Ovary (tissue), 7 donors: ENCODE measurements at regions not wholly inside any gene's neighbourhood (a gene's known extent, or its start where the extent isn't known, plus 50 kb on each side); places are given as distances from the start of the nearest gene placed in this dataset.

ENCODE experiments used
- DNase-seq, 5 donors: peaks; one replicate each; pipeline ENCODE4 v3.0.0-alpha.2; 2019 to 2020
- H3K27ac ChIP-seq, 2 donors: fragments of 200-600 bp; one replicate each; pipeline versions ENCODE4 v1.5.1 to v1.8.0; 2019 to 2022
- H3K27me3 ChIP-seq: fragments of 200-600 bp; one replicate; pipeline ENCODE4 v1.8.0; 2022
- H3K36me3 ChIP-seq: fragments of 200-600 bp; sonication (generic); one replicate; pipeline ENCODE4 v1.5.1; 2019
- H3K4me1 ChIP-seq: one replicate; pipeline ENCODE4 v1.8.1; 2013; ENCODE audit warnings: mild to moderate bottlenecking, moderate library complexity; ENCODE audit not compliant: insufficient read depth
- H3K4me3 ChIP-seq: fragments of 200-600 bp; sonication (generic); one replicate; pipeline ENCODE4 v1.5.1; 2017
- H3K9me3 ChIP-seq, 2 donors: fragments of 200-600 bp in 1 of 2; sonication (generic) in 1 of 2; one replicate each; pipeline versions ENCODE4 v1.5.1 to v1.8.1; 2013 to 2019; ENCODE audit warnings: mild to moderate bottlenecking in 1 of 2, moderate library complexity in 1 of 2
- CTCF ChIP-seq, 3 donors: fragments of 450-650 bp in 2 of 3; fragments of 200-600 bp in 1 of 3; IDR thresholded peaks; one replicate each; pipeline versions ENCODE4 v1.5.1 to v1.8.0; 2016 to 2022; ENCODE audit warnings: antibody characterized with exemption in 3 of 3, mild to moderate bottlenecking in 1 of 3
- EP300 ChIP-seq: sonication (generic); formaldehyde crosslinking; IDR thresholded peaks from one replicate; pipeline ENCODE4 v1.6.1; 2017; ENCODE audit warnings: antibody characterized with exemption
- POLR2A ChIP-seq: fragments of 450-650 bp; IDR thresholded peaks from one replicate; pipeline ENCODE4 v1.6.1; 2017; ENCODE audit warnings: antibody characterized with exemption, mild to moderate bottlenecking, moderate library complexity
- WGBS, 3 donors: extraction: QIAGEN DNeasy Blood & Tissue Kit in 1 of 3; methylation state at CpG; one replicate each; pipeline versions ENCODE4 v1.1.5 to v1.1.7; 2013 to 2017; 5-methylcytosine and 5-hydroxymethylcytosine counted together
- intact Hi-C, 4 donors: fragments of 100-400 bp; cut with DNase I; formaldehyde crosslinking; loops; one replicate each; pipeline versions ENCODE4 v1.11.0 to v1.15.1; 2022 to 2023
- donor health status: DM: no; HTN: no; CAD: no; lungs with moderate emphysema.
- donor health status: DM: no; HTN: no; CAD: no.
- donor health status: Bipolar disorder and iron deficiency.
- donor health status: DM: no; HTN: no; CAD: no.
- donor health status: DM: yes; HTN: yes; CAD: no.

GRCh38 chr12:24223926-24224325 lies 274.5 kb upstream of the SOX5 start:
- intact Hi-C loops, result no loop called here
- Histone ChIP-seq H3K36me3 (no peaks in the 10 kb centered on the region), H3K4me1 (no peaks in the 10 kb centered on the region), H3K27ac (no peak overlapping the region), H3K4me3 (no peak overlapping the region), H3K9me3 (no peaks in the 10 kb centered on the region), H3K27me3 (no peaks in the 10 kb centered on the region)
- DNase-seq, result no peak
- WGBS, 3 donors, result 95 to 98% (median 95%) methylated on average over 9 of the region's 9 CpGs
- TF ChIP-seq CTCF (IDR thresholded peaks at IDR 0.05) (no peak), POLR2A (no peak), EP300 (no peak)

- no peak overlapping the region for H3K27ac ChIP-seq
- DNase-seq, result no peak
- no peak overlapping the region for H3K4me3 ChIP-seq
- intact Hi-C loops, result no loop called here
- H3K9me3 ChIP-seq, result no peaks in the 10 kb centered on the region
- H3K27me3 ChIP-seq, result no peaks in the 10 kb centered on the region
- TF ChIP-seq CTCF (IDR thresholded peaks at IDR 0.05) (no peak), POLR2A (no peak), EP300 (no peak)
- H3K4me1 ChIP-seq, result no peaks in the 10 kb centered on the region
- no peaks in the 10 kb centered on the region for H3K36me3 ChIP-seq
- 79 to 90% (median 81%) methylated on average over 1 of the region's 1 CpG for WGBS, 3 donors
Observed at GRCh38 chr12:24222968-24223367, 273.5 kb upstream of the SOX5 start.

- no peaks in the 10 kb centered on the region for H3K9me3 ChIP-seq
- H3K4me3 ChIP-seq, result no peak overlapping the region
- 95 to 97% (median 95%) methylated on average over 2 of the region's 2 CpGs for WGBS, 3 donors
- no peaks in the 10 kb centered on the region for H3K4me1 ChIP-seq
- TF ChIP-seq EP300, result no peak
- TF ChIP-seq CTCF (IDR thresholded peaks at IDR 0.05), result no peak
- TF ChIP-seq POLR2A, result no peak
- H3K27me3 ChIP-seq, result no peaks in the 10 kb centered on the region
- H3K36me3 ChIP-seq, result no peaks in the 10 kb centered on the region
- intact Hi-C loops, result no loop called here
- no peak for DNase-seq
- no peak overlapping the region for H3K27ac ChIP-seq
Observed at GRCh38 chr12:24212496-24212895, 263.0 kb upstream of the SOX5 start.

GRCh38 chr12:24206621-24207020 lies 257.2 kb upstream of the SOX5 start:
- H3K9me3 ChIP-seq, result no peaks in the 10 kb centered on the region
- no peak overlapping the region for H3K4me3 ChIP-seq
- TF ChIP-seq POLR2A, result no peak
- TF ChIP-seq EP300, result no peak
- no peak for TF ChIP-seq CTCF (IDR thresholded peaks at IDR 0.05)
- H3K36me3 ChIP-seq, result no peaks in the 10 kb centered on the region
- no peaks in the 10 kb centered on the region for H3K27me3 ChIP-seq
- intact Hi-C loops, result no loop called here
- H3K27ac ChIP-seq, result no peak overlapping the region
- 76 to 98% (median 97%) methylated on average over 2 of the region's 2 CpGs for WGBS, 3 donors
- no peak for DNase-seq
- no peaks in the 10 kb centered on the region for H3K4me1 ChIP-seq
